SU-DHL-6 (cell line): ENCODE measurements at regions not wholly inside any gene's neighbourhood (a gene's known extent, or its start where the extent isn't known, plus 50 kb on each side); places are given as distances from the start of the nearest gene placed in this dataset.

Experiments used
- H2AFZ ChIP-seq: fragments of 200-600 bp; sonication (generic); 2 replicates; pipeline ENCODE4 v1.6.1; 2014; ENCODE audit warnings: low read depth, mild to moderate bottlenecking, moderate library complexity, mixed read lengths, antibody characterized with exemption, low read length; ENCODE audit not compliant: severe bottlenecking
- H3F3A ChIP-seq: fragments of 200-600 bp; shearing (Covaris generic); 2 replicates; pipeline ENCODE4 v1.6.0; 2016; ENCODE audit warnings: antibody characterized with exemption, mild to moderate bottlenecking; ENCODE audit not compliant: insufficient read depth
- H3K27ac ChIP-seq: fragments of 200-600 bp; sonication (generic); 2 replicates; pipeline ENCODE4 v1.5.1; 2016; ENCODE audit warnings: low read depth, mild to moderate bottlenecking, low read length, moderate library complexity, mixed read lengths
- H3K27me3 ChIP-seq: fragments of 200-600 bp; sonication (generic), shearing (Covaris generic); 2 replicates; pipeline ENCODE4 v1.6.0; 2014; ENCODE audit warnings: mild to moderate bottlenecking, low read length
- H3K36me3 ChIP-seq: fragments of 200-600 bp; sonication (generic); 2 replicates; pipeline ENCODE4 v1.6.1; 2014; ENCODE audit warnings: mild to moderate bottlenecking, low read length, mixed read lengths
- H3K4me2 ChIP-seq: fragments of 300-600, 200-600 bp; shearing (Covaris generic), sonication (generic); 2 replicates; pipeline ENCODE4 v1.6.0; 2014; ENCODE audit warnings: low read length, low read depth, mild to moderate bottlenecking; ENCODE audit not compliant: poor library complexity, severe bottlenecking
- H3K4me3 ChIP-seq: fragments of 200-600 bp; sonication (generic); 2 replicates; pipeline ENCODE4 v1.5.1; 2014; ENCODE audit warnings: antibody characterized with exemption, low read length, mild to moderate bottlenecking, mixed read lengths; ENCODE audit not compliant: insufficient read depth, poor library complexity, severe bottlenecking
- H3K79me2 ChIP-seq: fragments of 200-600 bp; sonication (generic); 2 replicates; pipeline ENCODE4 v1.6.1; 2014; ENCODE audit warnings: mild to moderate bottlenecking, low read length, moderate library complexity; ENCODE audit not compliant: insufficient read depth
- H3K9ac ChIP-seq: fragments of 200-600 bp; sonication (generic); 2 replicates; pipeline ENCODE4 v1.7.0; 2014; ENCODE audit warnings: mild to moderate bottlenecking, low read length
- H3K9me2 ChIP-seq: fragments of 200-600 bp; sonication (generic); replicated peaks from 2 replicates; pipeline ENCODE4 v1.6.1; 2014; ENCODE audit warnings: low read length; ENCODE audit not compliant: insufficient read depth
- H3K9me3 ChIP-seq: fragments of 200-600 bp; sonication (generic); 2 replicates; pipeline ENCODE4 v1.6.1; 2014; ENCODE audit warnings: low read length, mixed read lengths; ENCODE audit not compliant: insufficient read depth
- H4K20me1 ChIP-seq: fragments of 200-600 bp; sonication (generic); 2 replicates; pipeline ENCODE4 v1.6.1; 2014; ENCODE audit warnings: low read depth, mild to moderate bottlenecking, antibody characterized with exemption, low read length, moderate library complexity, mixed read lengths
- CTCF ChIP-seq: fragments of 200-600 bp; sonication (generic); IDR thresholded peaks from one replicate; pipeline ENCODE4 v1.5.1; 2017; ENCODE audit warnings: antibody characterized with exemption, mild to moderate bottlenecking, low read length, moderate library complexity; ENCODE audit not compliant: insufficient read depth, poor library complexity, severe bottlenecking
- EZH2phosphoT487 ChIP-seq: fragments of 200-600 bp; sonication (generic), shearing (Covaris generic); conservative IDR thresholded peaks from 2 replicates; pipeline ENCODE4 v1.6.1; 2018; ENCODE audit warnings: mild to moderate bottlenecking, antibody characterized with exemption, low read length, moderate library complexity, mixed read lengths

GRCh38 chr10:131779661-131780394 lies 121.0 kb upstream of the PPP2R2D start:
- Histone ChIP-seq H3K9me2 (no peaks in the 10 kb centered on the region), H3F3A (no peaks in the 10 kb centered on the region), H3K4me2 (no peak overlapping the region), H3K27ac (no peak overlapping the region), H4K20me1 (no peaks in the 10 kb centered on the region), H3K4me3 (no peak overlapping the region), H3K27me3 (no peaks in the 10 kb centered on the region), H3K36me3 (no peaks in the 10 kb centered on the region), H2AFZ (no peak overlapping the region), H3K9ac (no peak overlapping the region), H3K79me2 (no peaks in the 10 kb centered on the region), H3K9me3 (peaks cover 21% of the 10 kb centered on the region)
- TF ChIP-seq EZH2phosphoT487, result no peak
- TF ChIP-seq CTCF, result no peak

- Histone ChIP-seq H3K4me2 (no peak overlapping the region), H3K9ac (no peak overlapping the region), H3K79me2 (no peaks in the 10 kb centered on the region), H3K27me3 (no peaks in the 10 kb centered on the region), H3K9me3 (peaks cover 21% of the 10 kb centered on the region), H3K9me2 (no peaks in the 10 kb centered on the region), H3K27ac (no peak overlapping the region), H2AFZ (no peak overlapping the region), H4K20me1 (no peaks in the 10 kb centered on the region), H3K4me3 (no peak overlapping the region), H3F3A (no peaks in the 10 kb centered on the region), H3K36me3 (no peaks in the 10 kb centered on the region)
- no peak for TF ChIP-seq EZH2phosphoT487
- TF ChIP-seq CTCF, result no peak
These were observed 119.7 kb upstream of the PPP2R2D start for GRCh38 chr10:131781076-131781475.

GRCh38 chr10:131781791-131782190 lies 119.0 kb upstream of the PPP2R2D start:
- Histone ChIP-seq H3K9me3 (peaks cover 16% of the 10 kb centered on the region), H2AFZ (no peak overlapping the region), H3K4me2 (no peak overlapping the region), H3K27me3 (no peaks in the 10 kb centered on the region), H3K79me2 (no peaks in the 10 kb centered on the region), H4K20me1 (no peaks in the 10 kb centered on the region), H3K9ac (no peak overlapping the region), H3K4me3 (no peak overlapping the region), H3F3A (no peaks in the 10 kb centered on the region), H3K9me2 (no peaks in the 10 kb centered on the region), H3K27ac (no peak overlapping the region), H3K36me3 (no peaks in the 10 kb centered on the region)
- TF ChIP-seq EZH2phosphoT487, result no peak
- TF ChIP-seq CTCF, result no peak
